H9 (cell line): ENCODE measurements at regions not wholly inside any gene's neighbourhood (a gene's known extent, or its start where the extent isn't known, plus 50 kb on each side); places are given as distances from the start of the nearest gene placed in this dataset.

ENCODE experiments used
- DNase-seq: peaks from one replicate; pipeline ENCODE4 v3.0.0-alpha.2; 2017
- H2AFZ ChIP-seq: one replicate; pipeline ENCODE4 v1.6.1; 2013; ENCODE audit warnings: mild to moderate bottlenecking, low read length, control low read depth, moderate library complexity
- H2AK5ac ChIP-seq: 2 replicates; pipeline ENCODE4 v1.6.1; 2013; ENCODE audit warnings: low read length, control low read depth, mixed read lengths; ENCODE audit not compliant: insufficient read length
- H2BK120ac ChIP-seq: one replicate; pipeline ENCODE4 v1.6.1; 2013; ENCODE audit warnings: low read depth, mild to moderate bottlenecking, low read length, control low read depth, inconsistent platforms; ENCODE audit not compliant: poor library complexity, severe bottlenecking
- H2BK12ac ChIP-seq: 2 replicates; pipeline ENCODE4 v1.6.1; 2013; ENCODE audit warnings: low read length, control low read depth, mixed read lengths, low read depth; ENCODE audit not compliant: insufficient read length
- H2BK15ac ChIP-seq: 2 replicates; pipeline ENCODE4 v1.6.1; 2013; ENCODE audit warnings: low read depth, low read length, control low read depth
- H2BK20ac ChIP-seq: one replicate; pipeline ENCODE4 v1.6.1; 2013; ENCODE audit warnings: low read depth, mild to moderate bottlenecking, low read length, control low read depth, inconsistent platforms; ENCODE audit not compliant: poor library complexity, severe bottlenecking
- H2BK5ac ChIP-seq: 2 replicates; pipeline ENCODE4 v1.6.1; 2013; ENCODE audit warnings: low read length, control low read depth, mixed read lengths; ENCODE audit not compliant: insufficient read length
- H3K14ac ChIP-seq: 2 replicates; pipeline ENCODE4 v1.6.1; 2013; ENCODE audit warnings: low read length, control low read depth; ENCODE audit not compliant: insufficient read depth
- H3K18ac ChIP-seq: 2 replicates; pipeline ENCODE4 v1.6.1; 2013; ENCODE audit warnings: low read depth, mild to moderate bottlenecking, mixed read lengths, low read length, control low read depth; ENCODE audit not compliant: insufficient read length
- H3K23ac ChIP-seq: 2 replicates; pipeline ENCODE4 v1.6.1; 2013; ENCODE audit warnings: low read length, control low read depth, mixed read lengths, low read depth; ENCODE audit not compliant: insufficient read length
- H3K23me2 ChIP-seq: 2 replicates; pipeline ENCODE4 v1.6.1; 2013; ENCODE audit warnings: low read depth, mild to moderate bottlenecking, mixed read lengths, low read length, control low read depth; ENCODE audit not compliant: insufficient read length, poor library complexity, severe bottlenecking
- H3K27ac ChIP-seq: 2 replicates; pipeline ENCODE4 v1.5.1; 2013; ENCODE audit warnings: low read length, control low read depth, mixed read lengths, low read depth; ENCODE audit not compliant: insufficient read length
- H3K27me3 ChIP-seq: 2 replicates; pipeline ENCODE4 v1.6.1; 2013; ENCODE audit warnings: low read length, control low read depth, inconsistent platforms; ENCODE audit not compliant: insufficient read depth
- H3K4ac ChIP-seq: 2 replicates; pipeline ENCODE4 v1.6.1; 2013; ENCODE audit warnings: low read depth, mild to moderate bottlenecking, control low read depth, inconsistent platforms, low read length, moderate library complexity
- H3K4me1 ChIP-seq: 2 replicates; pipeline ENCODE4 v1.6.1; 2013; ENCODE audit warnings: low read length, control low read depth, inconsistent platforms; ENCODE audit not compliant: insufficient read depth
- H3K4me2 ChIP-seq: 2 replicates; pipeline ENCODE4 v1.6.1; 2013; ENCODE audit warnings: low read length, control low read depth, mixed read lengths; ENCODE audit not compliant: insufficient read length, insufficient read depth
- H3K56ac ChIP-seq: 2 replicates; pipeline ENCODE4 v1.6.1; 2013; ENCODE audit warnings: low read depth, mild to moderate bottlenecking, mixed read lengths, low read length, control low read depth; ENCODE audit not compliant: insufficient read length
- H3K79me1 ChIP-seq: 2 replicates; pipeline ENCODE4 v1.6.1; 2013; ENCODE audit warnings: low read depth, mild to moderate bottlenecking, moderate library complexity, low read length, control low read depth, inconsistent platforms; ENCODE audit not compliant: insufficient read depth, poor library complexity, severe bottlenecking
- H3K79me2 ChIP-seq: 2 replicates; pipeline ENCODE4 v1.6.1; 2013; ENCODE audit warnings: low read length, control low read depth, inconsistent platforms; ENCODE audit not compliant: insufficient read depth
- H3K9ac ChIP-seq: 2 replicates; pipeline ENCODE4 v1.6.1; 2013; ENCODE audit warnings: low read length, control low read depth, mixed read lengths; ENCODE audit not compliant: insufficient read length; ENCODE audit errors: extremely low read depth
- H3K9me3 ChIP-seq: one replicate; pipeline ENCODE4 v1.6.1; 2013; ENCODE audit warnings: low read depth, low read length, inconsistent platforms; ENCODE audit not compliant: control insufficient read depth
- H3T11ph ChIP-seq: one replicate; pipeline ENCODE4 v1.6.1; 2013; ENCODE audit warnings: mild to moderate bottlenecking, low read length, control low read depth, inconsistent platforms
- H4K20me1 ChIP-seq: one replicate; pipeline ENCODE4 v1.6.1; 2013; ENCODE audit not compliant: control insufficient read depth, insufficient read length, insufficient read depth
- H4K5ac ChIP-seq: 2 replicates; pipeline ENCODE4 v1.6.1; 2013; ENCODE audit warnings: low read depth, mild to moderate bottlenecking, mixed read lengths, low read length, control low read depth; ENCODE audit not compliant: insufficient read length
- H4K8ac ChIP-seq: replicated peaks from 2 replicates; pipeline ENCODE4 v1.6.1; 2013; ENCODE audit warnings: low read length, control low read depth, mixed read lengths, low read depth; ENCODE audit not compliant: insufficient read length
- H4K91ac ChIP-seq: 2 replicates; pipeline ENCODE4 v1.6.1; 2013; ENCODE audit warnings: low read depth, mild to moderate bottlenecking, moderate library complexity, mixed read lengths, low read length, control low read depth; ENCODE audit not compliant: insufficient read length
- H3K27ac Mint-ChIP-seq, 3 experiments: 2 replicates in 2 of 3; 3 replicates in 1 of 3; pipeline ENCODE4 v1.8.0; 2020 to 2021; ENCODE audit warnings: mixed read lengths in 3 of 3, mild to moderate bottlenecking in 1 of 3, moderate library complexity in 1 of 3
- H3K27me3 Mint-ChIP-seq: 2 replicates; pipeline ENCODE4 v1.8.0; 2021; ENCODE audit warnings: low read depth, mild to moderate bottlenecking, moderate library complexity, mixed read lengths
- H3K36me3 Mint-ChIP-seq, 3 experiments: 2 replicates in 2 of 3; 3 replicates in 1 of 3; pipeline ENCODE4 v1.8.0; 2020 to 2021; ENCODE audit warnings: low read depth in 3 of 3, mixed read lengths in 3 of 3; ENCODE audit not compliant: insufficient read depth in 1 of 3
- H3K4me1 Mint-ChIP-seq, 2 experiments: 2 replicates each; pipeline ENCODE4 v1.8.0; 2020; ENCODE audit warnings: mixed read lengths in 2 of 2
- H3K4me3 Mint-ChIP-seq, 2 experiments: 2 replicates in 1 of 2; 3 replicates in 1 of 2; pipeline ENCODE4 v1.8.0; 2020 to 2021; ENCODE audit warnings: mild to moderate bottlenecking in 2 of 2, mixed read lengths in 2 of 2, moderate library complexity in 1 of 2
- H3K9me3 Mint-ChIP-seq, 2 experiments: 2 replicates in 1 of 2; 3 replicates in 1 of 2; pipeline ENCODE4 v1.8.0; 2020; ENCODE audit warnings: mild to moderate bottlenecking in 2 of 2, mixed read lengths in 2 of 2, moderate library complexity in 1 of 2
- CTCF ChIP-seq: fragments of 200-600 bp; sonication (generic); conservative IDR thresholded peaks from 3 replicates; pipeline ENCODE4 v1.8.0; 2021; ENCODE audit warnings: antibody characterized with exemption, mild to moderate bottlenecking
- WGBS: extraction: QIAGEN DNeasy Blood & Tissue Kit; methylation state at CpG from one replicate; pipeline ENCODE4 v1.1.7; 2013; ENCODE audit warnings: missing lambda C conversion rate, low lambda C conversion rate, mixed read lengths; ENCODE audit not compliant: insufficient read length; ENCODE audit errors: extremely low coverage; 5-methylcytosine and 5-hydroxymethylcytosine counted together

DNA sequence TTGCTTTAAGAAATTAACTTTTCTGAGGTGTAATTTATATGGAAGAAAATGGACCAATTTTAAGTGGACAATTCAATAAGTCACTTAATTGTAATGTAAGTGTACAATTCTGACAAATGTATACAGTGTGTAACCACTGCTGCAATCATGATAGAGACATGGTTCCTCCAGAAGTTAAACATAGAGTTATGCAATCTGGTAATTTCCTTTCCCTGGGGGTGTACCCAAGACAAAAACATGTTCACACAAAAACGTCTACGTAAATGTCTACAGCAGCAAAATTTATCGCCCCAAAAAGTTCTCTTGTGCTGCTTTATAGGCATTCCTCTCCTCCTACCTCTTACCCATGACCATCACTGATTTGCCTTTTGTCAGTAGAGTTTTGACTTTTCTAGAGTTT lies 141.5 kb downstream of the AQP4 start:
- Histone ChIP-seq H2BK5ac (no peak overlapping the region), H3K9me3 (no peaks in the 10 kb centered on the region), H3K56ac (no peak overlapping the region), H3K23ac (no peak overlapping the region), H2BK20ac (no peak overlapping the region), H2BK12ac (no peak overlapping the region), H3K27me3 (no peaks in the 10 kb centered on the region), H2AK5ac (no peak overlapping the region), H2AFZ (no peak overlapping the region), H4K91ac (no peak overlapping the region), H3K79me1 (no peaks in the 10 kb centered on the region), H3K4me2 (no peak overlapping the region), H4K20me1 (no peaks in the 10 kb centered on the region), H4K8ac (no peak overlapping the region), H4K5ac (no peak overlapping the region), H3K14ac (no peak overlapping the region), H3K4ac (no peak overlapping the region), H3K18ac (no peak overlapping the region), H3T11ph (no peak overlapping the region), H3K79me2 (no peaks in the 10 kb centered on the region), H3K4me1 (no peaks in the 10 kb centered on the region), H2BK120ac (no peak overlapping the region), H3K27ac (no peak overlapping the region), H3K23me2 (no peaks in the 10 kb centered on the region), H2BK15ac (no peak overlapping the region), H3K9ac (no peak overlapping the region)
- no peaks in the 10 kb centered on the region for H3K36me3 Mint-ChIP-seq
- no peak for TF ChIP-seq CTCF
- H3K27ac Mint-ChIP-seq = no peak overlapping the region
- no CpG with 5 or more reads among the region's 3 CpGs for WGBS
- H3K4me3 Mint-ChIP-seq = no peak overlapping the region
- peaks cover 6% of the 10 kb centered on the region; the same call in 1 of the 2 replicates for H3K27me3 Mint-ChIP-seq
- H3K4me1 Mint-ChIP-seq = peaks cover 5% of the 10 kb centered on the region in 2 experiments
- H3K9me3 Mint-ChIP-seq = no peaks in the 10 kb centered on the region
- DNase-seq = no peak
